Gastrocnemius medialis (tissue), 4 donors: ENCODE measurements at regions not wholly inside any gene's neighbourhood (a gene's known extent, or its start where the extent isn't known, plus 50 kb on each side); places are given as distances from the start of the nearest gene placed in this dataset.

ENCODE experiments used
- ATAC-seq, 2 donors: fragments of 150-250 bp; one replicate each; pipeline ENCODE4 v1.9.1; 2016
- DNase-seq, 2 donors: peaks; one replicate each; pipeline ENCODE4 v3.0.0-alpha.2; 2019
- H3K27ac ChIP-seq, 4 donors: fragments of 200-600 bp; sonication (generic); 1 replicate in 1 of 4; 2 replicates in 3 of 4; pipeline ENCODE4 v1.5.1; 2016 to 2018; ENCODE audit warnings: mild to moderate bottlenecking in 2 of 4, moderate library complexity in 1 of 4
- H3K27me3 ChIP-seq, 3 donors: fragments of 200-600 bp; sonication (generic) in 2 of 3; 1 replicate in 1 of 3; 2 replicates in 2 of 3; pipeline versions ENCODE4 v1.5.1 to v1.6.0; 2016 to 2019; ENCODE audit warnings: mild to moderate bottlenecking in 1 of 3, moderate library complexity in 1 of 3
- H3K36me3 ChIP-seq, 2 donors: fragments of 200-600 bp; sonication (generic) in 1 of 2; one replicate each; pipeline ENCODE4 v1.5.1; 2017 to 2018
- H3K4me1 ChIP-seq, 2 donors: fragments of 200-600 bp; sonication (generic) in 1 of 2; one replicate each; pipeline ENCODE4 v1.5.1; 2016 to 2017; ENCODE audit warnings: mild to moderate bottlenecking in 2 of 2
- H3K4me3 ChIP-seq, 4 donors: fragments of 200-600 bp; sonication (generic) in 3 of 4; 1 replicate in 1 of 4; 2 replicates in 3 of 4; pipeline ENCODE4 v1.5.1; 2016 to 2019; ENCODE audit warnings: mild to moderate bottlenecking in 2 of 4
- H3K9me3 ChIP-seq, 3 donors: fragments of 200-600 bp; sonication (generic) in 2 of 3; 1 replicate in 1 of 3; 2 replicates in 2 of 3; pipeline ENCODE4 v1.5.1; 2016 to 2019
- POLR2A ChIP-seq, 2 donors: fragments of 450-650 bp; IDR thresholded peaks; one replicate each; pipeline ENCODE4 v1.6.1; 2017; ENCODE audit warnings: antibody characterized with exemption in 2 of 2, mild to moderate bottlenecking in 2 of 2, moderate library complexity in 2 of 2
- in situ Hi-C, 4 donors: fragments of 200-750 bp; cut with MboI; loops; one replicate each; pipeline versions ENCODE4 v1.15.0 to v1.8.0; 2017; ENCODE audit warnings: low sequenced_read_pairs in 4 of 4
- intact Hi-C: fragments of 100-400 bp; cut with DNase I; formaldehyde crosslinking; loops from one replicate; pipeline ENCODE4 v1.15.1; 2023; ENCODE audit warnings: low total_unique reads
- TF ChIP-seq, protein P1 (sequence below), 5 experiments: fragments of 450-650 bp in 3 of 5; fragments of 200-600 bp in 2 of 5; sonication (generic) in 2 of 5; IDR thresholded peaks in 4 of 5; conservative IDR thresholded peaks in 1 of 5; 1 replicate in 4 of 5; 2 replicates in 1 of 5; pipeline ENCODE4 v1.5.1; 2016 to 2019; ENCODE audit warnings: antibody characterized with exemption in 5 of 5, mild to moderate bottlenecking in 3 of 5, moderate library complexity in 3 of 5

DNA sequence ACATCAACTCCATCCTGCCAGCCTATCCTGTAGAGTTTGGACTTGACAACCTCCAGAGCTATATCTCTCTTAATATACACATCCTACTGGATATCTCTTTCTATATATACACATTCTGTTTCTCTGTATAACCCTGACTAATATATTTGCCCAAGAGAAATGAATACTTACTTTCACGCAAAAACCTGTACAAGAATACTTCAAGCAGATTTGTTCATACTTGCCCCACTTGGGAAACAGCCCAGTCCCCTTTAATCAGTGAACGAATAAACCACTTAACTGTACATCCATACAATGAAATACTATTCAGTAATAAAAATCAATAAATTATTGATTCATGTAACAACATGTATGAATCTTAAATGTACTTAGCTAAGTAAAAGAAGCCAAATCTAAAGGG lies 251.1 kb upstream of the PHYHIPL start:
- intact Hi-C loops, result no loop called here
- Histone ChIP-seq H3K36me3 (no peaks in the 10 kb centered on the region), H3K4me3 (no peak overlapping the region), H3K27ac (no peak overlapping the region), H3K27me3 (no peaks in the 10 kb centered on the region), H3K4me1 (no peaks in the 10 kb centered on the region), H3K9me3 (peaks cover 0 to 6% (median 0%) of the 10 kb centered on the region in 3 donors)
- DNase-seq (no peak), ATAC-seq (no peak)
- TF ChIP-seq, protein P1, sequence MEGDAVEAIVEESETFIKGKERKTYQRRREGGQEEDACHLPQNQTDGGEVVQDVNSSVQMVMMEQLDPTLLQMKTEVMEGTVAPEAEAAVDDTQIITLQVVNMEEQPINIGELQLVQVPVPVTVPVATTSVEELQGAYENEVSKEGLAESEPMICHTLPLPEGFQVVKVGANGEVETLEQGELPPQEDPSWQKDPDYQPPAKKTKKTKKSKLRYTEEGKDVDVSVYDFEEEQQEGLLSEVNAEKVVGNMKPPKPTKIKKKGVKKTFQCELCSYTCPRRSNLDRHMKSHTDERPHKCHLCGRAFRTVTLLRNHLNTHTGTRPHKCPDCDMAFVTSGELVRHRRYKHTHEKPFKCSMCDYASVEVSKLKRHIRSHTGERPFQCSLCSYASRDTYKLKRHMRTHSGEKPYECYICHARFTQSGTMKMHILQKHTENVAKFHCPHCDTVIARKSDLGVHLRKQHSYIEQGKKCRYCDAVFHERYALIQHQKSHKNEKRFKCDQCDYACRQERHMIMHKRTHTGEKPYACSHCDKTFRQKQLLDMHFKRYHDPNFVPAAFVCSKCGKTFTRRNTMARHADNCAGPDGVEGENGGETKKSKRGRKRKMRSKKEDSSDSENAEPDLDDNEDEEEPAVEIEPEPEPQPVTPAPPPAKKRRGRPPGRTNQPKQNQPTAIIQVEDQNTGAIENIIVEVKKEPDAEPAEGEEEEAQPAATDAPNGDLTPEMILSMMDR (IDR thresholded peaks at IDR 0.05 in 4 of 5, conservative IDR thresholded peaks at IDR 0.05 in 1 of 5), result no peak
- TF ChIP-seq POLR2A (IDR thresholded peaks at IDR 0.05), result no peak
- in situ Hi-C loops, result no loop called here

DNA sequence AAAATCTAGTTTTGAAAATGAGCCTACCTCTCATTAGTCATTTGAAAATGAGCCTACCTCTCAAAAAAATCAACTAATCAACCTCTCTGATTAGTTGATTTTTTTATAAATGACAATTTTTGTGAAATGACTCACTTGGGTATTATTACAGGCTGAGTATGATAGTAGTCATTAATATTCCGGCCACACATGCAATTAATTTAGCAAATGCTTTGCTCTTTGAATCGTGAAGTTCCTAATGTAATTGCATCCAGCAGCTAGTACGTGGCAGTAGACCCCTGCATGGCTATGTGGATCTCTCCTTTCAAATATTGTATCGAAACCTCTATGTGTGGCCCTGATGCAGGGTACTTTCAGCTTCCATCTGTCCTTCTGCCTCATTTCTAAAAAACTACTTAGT lies 245.9 kb upstream of the PHYHIPL start:
- TF ChIP-seq, protein P1 (IDR thresholded peaks at IDR 0.05 in 4 of 5, conservative IDR thresholded peaks at IDR 0.05 in 1 of 5), result no peak
- TF ChIP-seq POLR2A (IDR thresholded peaks at IDR 0.05), result no peak
- in situ Hi-C loops (no loop called here), intact Hi-C loops (no loop called here)
- no peak overlapping the region for H3K27ac ChIP-seq
- no peak for ATAC-seq
- H3K36me3 ChIP-seq, result no peaks in the 10 kb centered on the region
- peaks cover 0 to 6% (median 0%) of the 10 kb centered on the region in 3 donors for H3K9me3 ChIP-seq
- H3K4me3 ChIP-seq, result no peak overlapping the region
- no peak for DNase-seq
- no peaks in the 10 kb centered on the region for H3K4me1 ChIP-seq
- no peaks in the 10 kb centered on the region for H3K27me3 ChIP-seq

DNA sequence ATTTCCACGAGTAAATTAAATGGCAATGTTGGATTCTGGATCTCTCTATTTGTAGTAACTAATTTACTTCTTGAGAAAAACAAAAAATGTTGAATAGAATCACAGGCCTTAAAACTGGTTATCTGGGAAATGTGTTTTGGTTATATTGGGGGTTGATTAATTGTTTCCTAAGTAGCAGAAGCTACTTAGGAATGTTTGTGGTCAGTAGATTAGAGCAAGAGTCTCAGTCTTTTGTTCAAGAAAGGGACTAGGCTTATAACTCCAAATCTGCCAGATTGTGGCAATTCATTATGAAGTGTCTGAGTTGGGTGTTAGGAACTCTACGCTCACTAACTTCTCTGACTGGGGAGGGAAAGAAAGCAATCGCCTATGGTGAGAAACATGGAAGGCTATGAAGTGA lies 244.3 kb upstream of the PHYHIPL start:
- in situ Hi-C loops, result no loop called here
- H3K27me3 ChIP-seq, result no peaks in the 10 kb centered on the region
- DNase-seq (no peak), ATAC-seq (no peak)
- H3K9me3 ChIP-seq, result peaks cover 0 to 6% (median 0%) of the 10 kb centered on the region in 3 donors
- H3K36me3 ChIP-seq, result no peaks in the 10 kb centered on the region
- TF ChIP-seq, protein P1 (IDR thresholded peaks at IDR 0.05 in 4 of 5, conservative IDR thresholded peaks at IDR 0.05 in 1 of 5), result no peak
- no peak for TF ChIP-seq POLR2A (IDR thresholded peaks at IDR 0.05)
- H3K4me1 ChIP-seq, result no peaks in the 10 kb centered on the region
- H3K4me3 ChIP-seq, result no peak overlapping the region
- no peak overlapping the region for H3K27ac ChIP-seq
- intact Hi-C loops, result no loop called here

DNA sequence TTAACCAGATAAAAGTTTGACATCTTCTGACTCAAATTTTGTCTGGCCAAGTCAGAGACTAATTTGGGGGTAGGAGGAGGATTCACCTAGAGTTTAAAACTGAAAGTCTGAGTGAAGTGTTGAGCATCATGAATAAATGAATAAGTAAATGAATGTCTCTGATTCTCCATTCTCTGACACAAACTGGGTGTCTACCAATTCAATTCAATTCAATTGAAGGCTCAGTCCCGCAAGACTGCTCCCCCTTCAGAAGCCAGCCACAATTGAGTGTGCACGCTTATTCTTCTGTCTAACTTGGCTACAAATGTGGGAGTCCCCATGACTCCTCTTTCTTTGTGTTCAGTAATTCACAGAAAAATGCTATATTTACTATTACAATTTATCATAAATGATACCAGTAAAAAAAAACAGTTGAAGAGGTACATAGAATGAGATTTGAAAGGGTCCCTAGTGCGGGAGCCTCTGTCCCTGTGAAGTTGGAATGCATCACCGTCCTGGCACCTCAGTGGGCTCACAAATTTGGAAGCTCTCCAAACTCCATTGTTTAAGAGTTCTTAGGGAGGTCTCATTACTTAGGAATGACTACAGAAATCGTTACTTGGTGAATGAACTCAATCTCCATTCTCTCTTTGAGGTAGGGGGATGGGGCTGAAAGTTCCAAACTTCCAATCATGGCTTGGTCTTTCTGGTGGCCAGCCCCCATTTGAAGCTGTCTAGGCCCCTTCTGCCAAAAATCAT lies 243.7 kb upstream of the PHYHIPL start:
- H3K4me3 ChIP-seq, result no peak overlapping the region
- no peaks in the 10 kb centered on the region for H3K4me1 ChIP-seq
- no peaks in the 10 kb centered on the region for H3K27me3 ChIP-seq
- H3K36me3 ChIP-seq, result no peaks in the 10 kb centered on the region
- DNase-seq (no peak), ATAC-seq (no peak)
- peaks cover 0 to under 1% (median 0%) of the 10 kb centered on the region in 3 donors for H3K9me3 ChIP-seq
- no peak overlapping the region for H3K27ac ChIP-seq
- intact Hi-C loops (no loop called here), in situ Hi-C loops (no loop called here)
- TF ChIP-seq, protein P1 (IDR thresholded peaks at IDR 0.05 in 4 of 5, conservative IDR thresholded peaks at IDR 0.05 in 1 of 5), result no peak
- TF ChIP-seq POLR2A (IDR thresholded peaks at IDR 0.05), result no peak

DNA sequence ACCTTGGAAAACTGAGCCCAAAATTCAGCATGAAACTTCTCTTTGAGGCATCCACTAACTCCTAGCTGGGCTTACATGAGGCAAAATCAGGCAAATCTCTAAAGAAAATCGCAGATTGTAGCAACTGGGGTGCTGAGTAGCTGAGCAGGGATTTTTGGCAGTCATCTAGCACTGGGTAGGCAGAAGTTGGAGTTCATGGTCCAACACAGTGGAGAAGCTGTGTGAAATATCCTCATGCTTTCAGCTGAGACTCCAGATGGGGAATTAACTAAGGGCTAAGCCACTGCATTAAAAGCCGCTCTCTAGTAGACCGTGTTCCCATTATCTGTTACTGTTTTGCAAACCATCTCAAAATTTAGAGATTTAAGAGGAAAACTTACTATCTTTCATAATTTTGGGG lies 240.1 kb upstream of the PHYHIPL start:
- intact Hi-C loops (no loop called here), in situ Hi-C loops (no loop called here)
- Histone ChIP-seq H3K36me3 (no peaks in the 10 kb centered on the region), H3K27me3 (no peaks in the 10 kb centered on the region), H3K4me3 (no peak overlapping the region), H3K4me1 (no peaks in the 10 kb centered on the region), H3K9me3 (no peaks in the 10 kb centered on the region), H3K27ac (no peak overlapping the region)
- ATAC-seq (no peak), DNase-seq (no peak)
- TF ChIP-seq, protein P1 (IDR thresholded peaks at IDR 0.05 in 4 of 5, conservative IDR thresholded peaks at IDR 0.05 in 1 of 5), result no peak
- no peak for TF ChIP-seq POLR2A (IDR thresholded peaks at IDR 0.05)
